Upper lobe of left lung (tissue), 4 donors: ENCODE measurements at regions not wholly inside any gene's neighbourhood (a gene's known extent, or its start where the extent isn't known, plus 50 kb on each side); places are given as distances from the start of the nearest gene placed in this dataset.

Experiments
- CTCF ChIP-seq, 6 experiments: fragments of 450-650 bp in 4 of 6; fragments of 200-600 bp in 2 of 6; sonication (generic) in 2 of 6; IDR thresholded peaks; one replicate each; pipeline ENCODE4 v1.5.1; 2016 to 2019; ENCODE audit warnings: antibody characterized with exemption in 6 of 6
- POLR2A ChIP-seq, 4 donors: fragments of 450-650 bp; IDR thresholded peaks; one replicate each; pipeline ENCODE4 v1.5.1; 2016 to 2017; ENCODE audit warnings: antibody characterized with exemption in 4 of 4, mild to moderate bottlenecking in 2 of 4

- TF ChIP-seq POLR2A (IDR thresholded peaks at IDR 0.05) (no peak), CTCF (IDR thresholded peaks at IDR 0.05) (no peak)
Observed at GRCh38 chr2:234254783-234255521, 204.4 kb downstream of the SPP2 start.
